K562 (cell line): ENCODE measurements at regions not wholly inside any gene's neighbourhood (a gene's known extent, or its start where the extent isn't known, plus 50 kb on each side); places are given as distances from the start of the nearest gene placed in this dataset.

ENCODE experiments used
- ATAC-seq: fragments of 200-7000 bp; cut with Tn5 transposase; 3 replicates; pipeline ENCODE4 v1.9.1; 2020; ENCODE audit warnings: moderate library complexity
- BruUV-seq: library from RNA; stranded (reverse); fragments of 400-500 nt; replicated peaks from 2 replicates; lab custom pipeline; 2021; lab: Mats Ljungman, UMichigan
- CTCF ChIA-PET: fragments of 300-600 bp; formaldehyde crosslinking; extraction: SDS; loops from one replicate; lab custom pipeline; 2021; ENCODE audit warnings: low intra/inter-chr PET ratio; lab: Yijun Ruan, JAX
- POLR2A ChIA-PET: fragments of 300-600, 350-650 bp; sonication (Branson Sonifier 250); formaldehyde crosslinking; extraction: SDS; loops from one replicate; lab custom pipeline; 2021; ENCODE audit warnings: antibody characterized with exemption, inconsistent platforms; lab: Yijun Ruan, JAX
- DNase-seq, 4 experiments: peaks; one replicate each; pipeline versions ENCODE4 v3.0.0 to v3.0.0-alpha.2; 2011 to 2018; ENCODE audit warnings: low spot score in 3 of 4, mixed read lengths in 3 of 4; ENCODE audit errors: extremely low read depth in 1 of 4
- FAIRE-seq: peaks from 2 replicates; lab custom pipeline; 2011; peaks lifted over from hg19 to GRCh38; lab: Jason Lieb, UNC
- H2AFZ ChIP-seq: 2 replicates; pipeline ENCODE4 v1.6.0; 2011; ENCODE audit warnings: low read depth, low read length, control low read depth, inconsistent platforms
- H3K27ac ChIP-seq: fragments of 200-600 bp; 3 replicates; pipeline ENCODE4 v1.8.0; 2011; ENCODE audit warnings: low read depth, mild to moderate bottlenecking, control low read depth, inconsistent platforms, low read length, moderate library complexity, mixed read lengths; ENCODE audit errors: extremely low read depth
- H3K27me3 ChIP-seq, 2 experiments: fragments of 300-600 bp in 1 of 2; 2 replicates in 1 of 2; 3 replicates in 1 of 2; pipeline versions ENCODE4 v1.6.0 to v1.8.0; 2011; ENCODE audit warnings: inconsistent platforms in 2 of 2, low read length in 2 of 2, mild to moderate bottlenecking in 1 of 2, mixed read lengths in 1 of 2, moderate library complexity in 1 of 2; ENCODE audit not compliant: control insufficient read depth in 2 of 2, insufficient read depth in 2 of 2
- H3K36me3 ChIP-seq: fragments of 300-600 bp; 3 replicates; pipeline ENCODE4 v1.8.0; 2011; ENCODE audit warnings: mild to moderate bottlenecking, low read length, inconsistent platforms; ENCODE audit not compliant: control insufficient read depth, insufficient read depth
- H3K4me1 ChIP-seq, 2 experiments: fragments of 200-600 bp in 1 of 2; replicated peaks in 1 of 2; 2 replicates in 1 of 2; 3 replicates in 1 of 2; pipeline versions ENCODE4 v1.5.1 to v1.8.0; 2011; ENCODE audit warnings: inconsistent platforms in 2 of 2, low read length in 2 of 2, mild to moderate bottlenecking in 1 of 2, mixed read lengths in 1 of 2, moderate library complexity in 1 of 2; ENCODE audit not compliant: control insufficient read depth in 2 of 2, insufficient read depth in 2 of 2
- H3K4me2 ChIP-seq: 2 replicates; pipeline ENCODE4 v1.6.1; 2011; ENCODE audit warnings: low read length, control low read depth, inconsistent platforms, mixed read lengths; ENCODE audit not compliant: insufficient read depth
- H3K4me3 ChIP-seq: fragments of 200-600 bp; sonication (generic), shearing (Covaris generic); 2 replicates; pipeline ENCODE4 v1.5.1; 2016; ENCODE audit warnings: control low read depth, inconsistent platforms
- H3K79me2 ChIP-seq: fragments of 200-600 bp; 3 replicates; pipeline ENCODE4 v1.8.0; 2011; ENCODE audit warnings: low read length, inconsistent platforms; ENCODE audit not compliant: control insufficient read depth, insufficient read depth
- H3K9ac ChIP-seq, 2 experiments: 2 replicates each; pipeline versions ENCODE4 v1.6.0 to v1.6.1; 2011; ENCODE audit warnings: low read depth in 2 of 2, low read length in 2 of 2, control low read depth in 1 of 2, inconsistent platforms in 1 of 2, mild to moderate bottlenecking in 1 of 2, mixed read lengths in 1 of 2; ENCODE audit not compliant: insufficient read depth in 1 of 2
- H3K9me1 ChIP-seq: one replicate; pipeline ENCODE4 v1.6.0; 2011; ENCODE audit warnings: inconsistent platforms, mild to moderate bottlenecking, low read length, moderate library complexity; ENCODE audit not compliant: control insufficient read depth, insufficient read depth
- H3K9me3 ChIP-seq: replicated peaks from 2 replicates; pipeline ENCODE4 v1.5.1; 2011; ENCODE audit warnings: low read depth, low read length, inconsistent platforms; ENCODE audit not compliant: control insufficient read depth, insufficient read depth
- H4K20me1 ChIP-seq: replicated peaks from 2 replicates; pipeline ENCODE4 v1.6.1; 2011; ENCODE audit warnings: low read length, inconsistent platforms, mixed read lengths; ENCODE audit not compliant: control insufficient read depth, insufficient read depth
- CBFA2T2 ChIP-seq: fragments of 450-650 bp; conservative IDR thresholded peaks from 2 replicates; pipeline ENCODE4 v1.6.1; 2017; ENCODE audit warnings: mild to moderate bottlenecking
- CBFB ChIP-seq: sonication (generic); formaldehyde crosslinking; IDR thresholded peaks from 2 replicates; pipeline ENCODE4 v1.4.0; 2020; ENCODE audit warnings: mild to moderate bottlenecking, missing genetic modification reagents
- DDX20 ChIP-seq: fragments of 450-650 bp; IDR thresholded peaks from 2 replicates; pipeline ENCODE4 v1.6.1; 2016; ENCODE audit warnings: missing genetic modification characterization, low read depth, mild to moderate bottlenecking, missing compliant biosample characterization, moderate library complexity
- ETS2 ChIP-seq: IDR thresholded peaks from 2 replicates; pipeline ENCODE4 v1.6.1; 2016; ENCODE audit warnings: borderline replicate concordance, missing genetic modification characterization, mild to moderate bottlenecking, moderate library complexity, missing compliant biosample characterization; ENCODE audit not compliant: poor library complexity, severe bottlenecking
- GTF2A2 ChIP-seq: IDR thresholded peaks from 2 replicates; pipeline ENCODE4 v1.6.1; 2016; ENCODE audit warnings: mild to moderate bottlenecking, missing genetic modification characterization, missing compliant biosample characterization
- MYBL2 ChIP-seq, 2 experiments: fragments of 450-650 bp in 1 of 2; sonication (generic) in 1 of 2; formaldehyde crosslinking in 1 of 2; IDR thresholded peaks; 2 replicates each; pipeline versions ENCODE4 v1.6.1 to v1.8.1; 2017 to 2022; ENCODE audit warnings: borderline replicate concordance in 1 of 2, inconsistent platforms in 1 of 2, low read depth in 1 of 2, mild to moderate bottlenecking in 1 of 2, missing genetic modification reagents in 1 of 2, moderate library complexity in 1 of 2
- STAG1 ChIP-seq: sonication (generic); formaldehyde crosslinking; IDR thresholded peaks from 2 replicates; pipeline ENCODE4 v1.5.0; 2020; ENCODE audit warnings: missing genetic modification reagents, borderline replicate concordance
- ZNF507 ChIP-seq: conservative IDR thresholded peaks from 2 replicates; pipeline ENCODE4 v1.6.1; 2017; ENCODE audit warnings: missing genetic modification characterization, missing compliant biosample characterization
- ZNF76 ChIP-seq: fragments of 250-450 bp; sonication (Bioruptor Pico); IDR thresholded peaks from 2 replicates; pipeline ENCODE4 v1.4.0; 2020; ENCODE audit warnings: mild to moderate bottlenecking, moderate library complexity, borderline replicate concordance
- ZNF79 ChIP-seq: fragments of 250-450 bp; sonication (Bioruptor Pico); IDR thresholded peaks from 2 replicates; pipeline ENCODE4 v1.4.0; 2020; ENCODE audit warnings: low read depth, mild to moderate bottlenecking, moderate library complexity
- in situ Hi-C: fragments of 300-500 bp; cut with MboI; formaldehyde crosslinking; loops from 4 replicates; pipeline ENCODE4 v1.15.0; 2018; ENCODE audit warnings: inconsistent platforms, mixed read lengths
- intact Hi-C: fragments of 100-400 bp; cut with micrococcal nuclease; formaldehyde crosslinking; loops from 2 replicates; pipeline ENCODE4 v1.14.2; 2022

DNA sequence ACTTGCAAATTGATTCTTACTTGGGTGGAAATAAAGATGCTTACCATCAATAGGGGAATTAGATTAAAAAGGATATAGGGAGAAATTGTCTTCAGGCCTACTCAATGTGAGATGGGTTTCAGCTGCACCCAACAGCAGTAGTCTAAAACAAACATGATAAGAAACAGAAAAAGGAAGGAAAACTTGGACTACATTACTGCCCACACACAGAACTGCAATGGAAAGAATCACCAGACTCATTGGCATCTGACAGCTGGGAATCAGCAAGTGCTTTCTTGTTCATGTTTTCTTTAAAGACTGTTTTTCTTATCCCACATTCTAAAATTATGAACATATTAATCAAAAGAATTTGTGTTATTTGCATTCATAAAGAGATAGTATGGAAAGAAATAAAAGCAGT, 144.2 kb downstream of the LRIG3 start:
- Histone ChIP-seq H2AFZ (no peak overlapping the region), H3K9me1 (no peaks in the 10 kb centered on the region), H3K27ac (no peak overlapping the region), H4K20me1 (no peaks in the 10 kb centered on the region), H3K4me3 (no peak overlapping the region), H3K79me2 (no peaks in the 10 kb centered on the region), H3K36me3 (no peaks in the 10 kb centered on the region), H3K9me3 (no peaks in the 10 kb centered on the region), H3K4me2 (no peak overlapping the region), H3K9ac (no peak overlapping the region), H3K4me1 (no peaks in the 10 kb centered on the region), H3K27me3 (no peaks in the 10 kb centered on the region)
- POLR2A ChIA-PET: no interaction called here
- no TSS peak for BruUV-seq
- ATAC-seq (no peak), FAIRE-seq (no peak), DNase-seq (no peak)
- intact Hi-C loops (no loop called here), in situ Hi-C loops (no loop called here)
- CTCF ChIA-PET: no interaction called here
- TF ChIP-seq ZNF79 (CRISPR knock-in tag) (no peak), ZNF507 (tag) (no peak), CBFA2T2 (no peak), DDX20 (tag) (no peak), CBFB (CRISPR knock-in tag) (no peak), STAG1 (no peak), ZNF76 (CRISPR knock-in tag) (no peak), MYBL2 (IDR thresholded peaks at IDR 0.05; ENCODE audit: low read depth) (no peak), MYBL2 (CRISPR knock-in tag; IDR thresholded peaks at IDR 0.05; ENCODE audit: borderline replicate concordance) (no peak), ETS2 (no peak), GTF2A2 (tag) (no peak)
